Stimulated activated CD4-positive, alpha-beta T cell treated with anti-CD3 and anti-CD28 coated beads, Interleukin-4, amount 100 ng/mL, for 24 hours (primary cell): ENCODE measurements at regions not wholly inside any gene's neighbourhood (a gene's known extent, or its start where the extent isn't known, plus 50 kb on each side); places are given as distances from the start of the nearest gene placed in this dataset.
"Not testable (repeated sequence)": the region's sequence is repeated elsewhere in the genome, so short reads cannot be mapped to it uniquely, and the experiment has no call there.

ENCODE experiments used
- DNase-seq: peaks from one replicate; pipeline ENCODE4 v3.0.0-alpha.2; 2020

DNA sequence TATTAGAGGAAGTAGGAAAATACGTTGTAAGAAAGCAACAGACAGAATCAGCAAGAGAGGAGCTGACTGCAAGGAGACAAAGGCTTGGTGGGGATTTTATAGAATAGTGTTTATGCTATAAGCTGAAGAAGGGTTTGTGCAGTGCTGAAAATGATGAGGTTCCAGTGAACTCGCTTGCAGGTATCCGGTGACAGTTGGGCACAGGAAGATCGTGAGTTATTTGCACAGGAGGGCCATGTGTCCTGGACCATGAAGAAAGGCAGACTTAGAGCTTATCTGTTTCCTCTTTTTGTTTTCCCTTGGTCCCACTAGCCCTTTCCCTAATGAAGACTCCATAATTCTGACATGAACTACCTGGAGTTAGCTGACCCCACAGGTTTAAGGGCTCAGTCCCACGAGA lies 61.4 kb downstream of the NXNL2 start:
- no peak for DNase-seq

DNA sequence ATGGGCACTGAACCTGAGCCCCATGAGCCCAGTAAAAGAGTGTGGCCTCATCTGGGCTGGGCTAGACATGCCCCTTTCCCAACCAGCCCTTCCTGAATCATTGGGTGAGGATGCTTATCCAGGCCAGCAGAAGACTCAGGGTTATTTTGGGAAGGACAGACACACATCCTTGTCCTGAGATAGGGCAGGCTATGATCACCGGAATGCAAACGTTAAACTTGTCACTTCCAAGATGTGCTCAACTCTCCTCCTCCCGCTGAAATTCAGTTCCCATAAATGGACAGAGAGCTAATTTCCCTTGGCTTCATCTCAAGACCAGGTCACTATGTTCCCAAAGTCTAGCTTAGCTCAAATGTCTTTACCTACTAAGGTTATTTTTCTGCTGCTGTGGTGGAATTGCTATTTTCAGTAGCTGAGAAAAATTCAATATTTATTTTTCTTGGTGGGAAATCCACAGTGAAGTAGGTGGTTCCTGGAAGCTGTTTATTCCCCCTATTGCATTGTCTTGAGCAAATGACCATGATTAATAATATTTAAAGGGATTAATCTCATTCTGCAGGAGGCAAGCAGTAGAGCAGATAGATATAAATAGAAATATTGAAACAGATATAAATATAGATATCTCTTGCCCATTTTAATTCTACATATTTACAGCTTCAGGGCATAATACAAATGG lies 70.0 kb downstream of the NXNL2 start:
- no peak for DNase-seq

DNA sequence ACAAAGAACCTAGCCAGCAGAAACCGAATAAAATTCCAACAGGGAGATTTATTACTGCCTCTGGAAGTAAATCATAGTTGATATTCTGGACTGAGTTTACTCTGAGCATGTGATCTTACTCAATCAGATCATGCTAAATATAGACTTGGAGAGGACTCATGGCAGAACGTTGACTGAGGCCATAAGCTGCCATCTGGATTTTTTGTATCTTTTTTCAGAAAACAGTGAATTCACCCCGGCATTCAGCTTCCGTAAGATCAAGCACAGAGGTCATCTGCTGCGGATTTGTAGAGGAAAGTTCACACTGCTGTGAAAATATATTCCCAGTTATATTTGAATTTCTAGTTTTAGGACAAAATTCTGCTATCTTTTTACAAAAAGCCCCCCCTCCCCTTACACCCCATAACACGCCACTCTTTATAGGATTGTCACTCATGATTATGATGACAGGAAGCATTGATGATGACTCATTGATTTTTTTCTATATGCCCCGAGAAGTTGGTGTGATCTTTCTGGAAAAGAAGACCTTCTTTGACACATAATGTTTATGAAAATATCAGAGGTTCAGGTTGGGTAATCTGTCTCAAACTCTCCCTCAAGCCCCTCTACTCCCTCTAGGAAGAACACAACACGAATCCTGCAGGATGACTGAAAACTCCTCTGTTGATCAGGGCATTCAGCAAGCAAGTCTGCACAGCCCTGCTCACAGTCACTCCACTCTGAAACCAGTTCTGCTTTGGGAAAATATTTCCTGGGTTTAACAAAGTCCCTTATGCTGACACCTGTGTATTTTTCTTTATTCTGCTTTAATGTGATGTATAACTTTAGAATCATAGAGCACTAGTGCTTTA lies 70.8 kb downstream of the NXNL2 start:
- DNase-seq = no peak

DNA sequence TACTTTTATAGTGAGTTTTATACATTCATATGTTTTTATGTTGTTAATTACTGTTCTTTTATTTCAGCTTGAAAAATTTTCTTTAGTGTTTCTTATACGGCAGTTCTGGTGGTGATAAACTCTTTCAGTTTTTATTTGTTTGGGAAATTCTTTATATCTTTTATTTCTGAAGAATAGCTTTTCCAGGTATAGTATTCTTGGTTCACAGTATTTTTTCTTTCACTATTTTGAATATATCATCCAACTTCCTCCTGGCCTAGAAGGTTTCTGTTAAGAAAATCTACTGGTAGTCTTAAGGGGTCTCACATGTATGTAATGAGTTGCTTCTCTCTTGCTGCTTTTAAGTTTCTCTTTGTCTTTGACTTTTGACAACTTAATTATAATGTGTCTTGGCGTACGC lies 79.4 kb downstream of the NXNL2 start:
- DNase-seq = no peak

DNA sequence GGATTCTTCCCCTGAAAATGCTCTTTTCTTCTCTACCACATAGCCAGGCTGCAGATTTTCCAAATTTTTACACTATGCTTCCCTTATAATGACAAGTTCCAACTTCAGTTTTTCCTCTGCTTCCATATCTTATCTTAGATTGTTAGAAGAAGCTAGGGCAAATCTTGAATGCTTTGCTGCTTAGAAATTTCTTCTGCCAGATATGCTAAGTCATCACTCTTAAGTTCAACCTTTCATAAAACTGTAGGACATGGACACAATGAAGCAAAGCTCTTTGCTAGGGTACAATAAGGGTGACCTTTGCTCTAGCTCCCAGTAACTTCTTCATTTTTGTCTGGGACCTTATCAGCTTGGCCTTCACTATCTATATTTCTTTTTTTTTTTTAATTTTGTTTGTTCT lies 88.7 kb downstream of the NXNL2 start:
- no peak for DNase-seq

DNA sequence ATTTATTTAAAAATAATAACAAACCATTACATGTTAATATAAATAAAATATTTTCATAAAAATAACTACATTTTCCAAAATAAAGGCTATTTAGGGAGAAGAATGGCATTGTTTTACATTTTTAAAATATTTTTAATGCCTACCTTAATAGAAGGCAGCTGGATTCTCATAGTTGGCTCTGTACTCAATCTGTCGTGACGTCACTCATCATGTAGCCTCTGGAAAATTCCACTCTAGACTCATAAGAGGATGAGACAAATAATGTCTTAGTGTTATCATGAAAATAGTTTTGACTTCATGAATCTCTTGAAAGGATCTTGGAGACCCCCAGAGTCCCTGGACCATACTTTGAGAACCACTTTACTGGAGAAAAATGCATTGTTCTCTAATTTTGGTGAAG lies 93.1 kb downstream of the NXNL2 start:
- DNase-seq = no peak

DNA sequence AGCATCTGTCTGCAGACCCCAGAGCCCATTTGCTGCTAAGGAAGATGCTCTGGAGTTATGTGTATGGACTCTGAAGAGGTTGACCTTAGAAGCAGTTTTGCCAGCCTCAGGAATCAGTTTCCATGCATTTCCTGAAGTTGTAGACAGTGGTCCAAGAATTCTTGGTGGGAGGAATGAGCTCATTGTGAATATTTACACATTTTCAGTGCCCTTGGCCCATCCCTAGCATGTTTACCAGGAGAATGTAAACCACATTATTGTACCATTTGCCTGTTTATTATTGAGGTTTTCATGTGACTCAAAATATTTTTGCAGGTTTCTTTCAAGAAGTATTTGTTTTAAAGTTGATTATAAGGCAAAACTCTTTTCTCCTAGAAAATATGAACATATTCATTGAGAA lies 93.8 kb downstream of the NXNL2 start:
- no peak for DNase-seq

DNA sequence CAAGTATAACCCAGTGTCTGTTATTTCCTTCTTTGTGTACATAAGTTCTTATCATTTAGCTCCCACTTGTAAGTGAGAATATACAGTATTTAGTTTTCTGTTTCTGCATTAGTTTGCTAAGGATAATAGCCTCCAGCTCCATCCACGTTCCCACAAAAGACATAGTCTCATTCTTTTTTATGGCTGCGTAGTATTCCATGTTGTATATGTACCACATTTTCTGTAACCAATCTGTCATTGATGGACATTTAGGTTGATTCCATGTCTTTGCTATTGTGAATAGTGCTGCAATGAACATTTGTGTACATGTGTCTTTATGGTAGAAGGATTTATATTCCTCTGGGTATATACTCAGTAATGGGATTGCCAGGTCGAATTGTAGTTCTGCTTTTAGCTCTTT lies 95.6 kb downstream of the NXNL2 start:
- DNase-seq = not testable (repeated sequence)

DNA sequence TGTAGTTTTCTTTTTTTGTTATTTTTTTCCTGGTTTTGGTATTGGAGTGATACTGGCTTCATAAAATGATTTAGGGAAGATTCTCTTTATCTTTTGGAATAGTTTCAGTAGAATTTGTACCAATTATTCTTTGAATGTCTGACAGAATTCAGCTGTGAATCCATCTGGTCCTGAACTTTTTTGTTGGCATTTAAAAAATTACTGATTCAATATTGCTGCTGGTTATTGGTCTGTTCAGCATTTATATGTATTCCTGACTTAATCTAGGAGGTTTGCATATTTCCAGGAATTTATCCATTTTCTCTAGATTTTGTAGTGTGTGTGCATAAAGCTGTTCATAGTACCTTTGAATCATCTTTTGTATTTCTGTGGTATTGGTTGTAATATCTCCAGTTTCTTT lies 100.2 kb downstream of the NXNL2 start:
- DNase-seq = no peak

DNA sequence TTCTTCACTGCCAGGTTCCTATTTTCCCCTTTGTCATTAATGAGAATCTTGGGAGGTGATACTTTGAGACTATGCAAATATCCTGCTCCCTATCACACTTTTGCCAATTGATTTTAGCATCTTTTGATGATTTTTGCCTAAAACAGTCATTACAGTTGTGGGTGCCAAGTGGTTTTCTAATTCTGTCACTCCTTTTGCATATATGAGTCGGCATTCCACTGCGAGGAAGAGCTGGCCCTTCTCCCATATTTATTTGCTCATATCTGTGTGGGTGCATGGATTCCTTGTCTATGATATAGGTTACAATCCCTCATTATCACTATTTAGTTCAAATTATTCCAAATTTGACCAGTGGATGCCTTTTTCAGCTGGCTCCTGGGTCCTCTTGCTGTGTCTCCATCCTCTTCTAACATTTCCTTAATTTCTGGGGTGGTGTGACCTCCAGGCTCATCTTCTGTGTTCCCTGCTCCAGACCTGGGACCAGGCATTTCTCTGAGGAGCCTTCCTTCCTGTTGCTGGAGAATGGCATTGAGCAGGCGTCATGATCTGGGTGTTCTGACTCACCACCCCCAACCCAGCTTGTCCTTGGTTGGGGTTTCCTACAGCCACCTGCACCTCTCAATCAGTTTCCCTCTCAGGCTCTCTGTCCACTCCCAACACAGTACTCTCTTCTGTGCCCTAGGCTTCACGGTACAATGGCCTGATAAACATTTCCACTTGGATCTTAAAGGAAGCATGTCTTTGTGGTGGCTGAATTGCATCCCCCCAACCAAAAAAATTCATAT lies 106.7 kb downstream of the NXNL2 start:
- no peak for DNase-seq

DNA sequence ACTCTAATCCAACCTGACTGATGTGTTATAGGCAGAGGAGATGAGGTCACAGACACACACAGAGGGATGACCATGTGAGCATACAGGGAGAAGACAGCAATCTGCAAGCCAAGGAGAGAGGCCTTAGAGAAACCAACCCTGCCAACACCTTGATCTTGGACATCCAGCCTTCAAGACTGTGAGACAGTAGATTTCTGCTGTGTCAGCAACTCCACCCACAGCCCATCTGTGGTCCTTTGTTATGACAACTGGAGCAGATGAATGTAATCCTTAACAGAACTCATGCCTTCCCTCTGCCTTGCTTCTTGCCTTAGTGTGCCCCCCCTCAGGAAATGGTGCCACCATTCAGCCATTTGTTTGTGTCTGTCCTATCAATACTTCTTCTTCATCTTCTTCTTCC lies 107.4 kb downstream of the NXNL2 start:
- DNase-seq = no peak

DNA sequence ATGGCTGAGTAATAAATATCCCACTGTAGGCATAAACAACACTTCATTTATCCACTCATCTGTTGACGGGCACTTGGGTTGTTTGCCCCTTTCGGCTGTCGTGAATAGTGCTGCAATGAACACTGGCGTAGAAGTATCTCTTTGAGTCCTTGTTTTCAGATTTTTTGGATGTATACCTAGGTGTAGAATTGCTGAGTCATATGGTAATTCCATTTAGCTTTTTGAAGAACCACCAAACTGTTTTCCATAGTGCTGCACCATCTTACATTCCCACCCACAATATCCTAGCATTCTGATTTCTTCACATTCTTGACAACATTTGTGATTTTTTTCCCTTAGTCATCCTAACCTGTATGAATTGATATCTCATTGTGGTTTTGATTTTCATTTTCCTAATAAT lies 109.0 kb downstream of the NXNL2 start:
- DNase-seq = no peak

DNA sequence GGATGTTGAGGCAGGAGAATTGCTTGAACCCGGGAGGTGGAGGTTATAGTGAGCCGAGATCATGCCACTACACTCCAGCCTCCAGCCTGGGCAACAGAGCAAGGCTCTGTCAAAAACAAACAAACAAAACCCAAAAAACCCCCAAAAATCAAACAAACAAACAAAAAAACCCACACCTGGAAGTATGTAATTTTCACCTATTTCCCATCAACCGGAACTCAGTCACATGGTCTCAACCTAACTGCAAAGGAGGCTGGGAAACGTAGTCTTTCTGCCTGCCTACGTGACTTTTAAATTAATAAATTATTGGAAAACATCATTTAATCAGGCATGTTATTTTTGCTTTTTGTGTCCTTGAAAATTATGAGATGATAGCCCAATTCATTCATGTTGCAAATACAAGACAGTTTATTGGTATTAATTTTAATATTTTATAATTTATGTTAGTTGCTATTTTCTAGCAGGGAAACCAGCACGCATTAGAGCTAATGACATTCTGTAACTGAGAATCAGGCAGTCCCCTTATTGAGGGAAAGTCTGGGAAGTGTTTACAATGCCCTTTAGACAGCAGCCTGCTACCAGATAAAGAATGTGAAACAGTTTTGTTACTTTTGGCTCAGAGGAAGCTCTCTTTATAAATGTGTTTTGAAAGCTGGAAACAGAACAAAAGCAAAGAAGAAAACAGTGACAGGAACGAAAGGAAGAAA lies 110.3 kb downstream of the NXNL2 start:
- DNase-seq = no peak

DNA sequence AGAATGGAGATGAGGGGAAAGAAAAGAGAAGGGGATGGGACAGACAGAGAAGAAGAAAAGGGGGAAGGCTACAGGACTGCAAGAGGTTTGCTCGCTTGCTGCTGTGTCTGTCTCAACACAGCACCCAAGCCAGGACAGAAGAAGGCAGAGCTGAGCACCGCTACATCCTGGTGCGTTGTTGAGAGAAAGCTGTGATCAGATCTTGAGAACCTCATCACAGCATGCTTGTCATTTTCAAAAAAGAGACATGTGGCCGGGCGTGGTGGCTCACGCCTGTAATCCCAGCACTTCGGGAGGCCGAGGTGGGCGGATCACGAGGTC lies 110.9 kb downstream of the NXNL2 start:
- no peak for DNase-seq

DNA sequence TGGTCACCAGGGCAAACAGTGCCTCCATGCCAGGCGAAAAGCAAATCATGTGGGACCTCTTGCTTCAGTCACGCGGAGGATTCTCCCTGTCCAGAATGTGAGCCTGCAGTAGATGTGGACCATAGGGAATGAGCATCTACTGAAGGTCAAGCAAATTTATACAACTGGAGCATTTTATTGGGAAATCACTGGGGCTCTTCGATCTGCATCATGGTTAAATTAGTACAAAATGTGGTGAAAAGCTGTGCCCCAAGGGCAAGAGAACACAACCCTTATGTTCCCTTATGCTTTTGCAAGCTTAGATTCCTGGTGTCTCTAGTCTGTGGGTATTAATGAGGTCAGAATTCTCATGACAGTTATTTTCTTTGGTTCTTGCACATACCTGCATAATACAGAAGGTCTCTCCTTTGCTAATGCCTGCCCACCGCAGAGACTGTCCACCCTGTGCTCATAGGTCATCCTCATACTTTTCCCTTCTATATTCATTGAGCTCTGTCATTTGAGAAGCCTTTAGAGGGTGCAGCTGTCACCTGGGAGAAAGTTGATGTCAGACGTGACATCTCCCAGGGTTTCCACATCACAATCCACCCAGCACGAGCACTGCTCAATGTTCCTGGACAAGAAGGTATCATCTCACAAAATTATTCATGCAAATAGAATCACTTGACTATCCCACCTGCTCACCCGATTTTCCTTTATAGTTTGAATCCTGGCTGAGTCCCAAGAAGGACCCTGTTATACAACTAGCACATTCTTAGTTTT lies 111.7 kb downstream of the NXNL2 start:
- no peak for DNase-seq

DNA sequence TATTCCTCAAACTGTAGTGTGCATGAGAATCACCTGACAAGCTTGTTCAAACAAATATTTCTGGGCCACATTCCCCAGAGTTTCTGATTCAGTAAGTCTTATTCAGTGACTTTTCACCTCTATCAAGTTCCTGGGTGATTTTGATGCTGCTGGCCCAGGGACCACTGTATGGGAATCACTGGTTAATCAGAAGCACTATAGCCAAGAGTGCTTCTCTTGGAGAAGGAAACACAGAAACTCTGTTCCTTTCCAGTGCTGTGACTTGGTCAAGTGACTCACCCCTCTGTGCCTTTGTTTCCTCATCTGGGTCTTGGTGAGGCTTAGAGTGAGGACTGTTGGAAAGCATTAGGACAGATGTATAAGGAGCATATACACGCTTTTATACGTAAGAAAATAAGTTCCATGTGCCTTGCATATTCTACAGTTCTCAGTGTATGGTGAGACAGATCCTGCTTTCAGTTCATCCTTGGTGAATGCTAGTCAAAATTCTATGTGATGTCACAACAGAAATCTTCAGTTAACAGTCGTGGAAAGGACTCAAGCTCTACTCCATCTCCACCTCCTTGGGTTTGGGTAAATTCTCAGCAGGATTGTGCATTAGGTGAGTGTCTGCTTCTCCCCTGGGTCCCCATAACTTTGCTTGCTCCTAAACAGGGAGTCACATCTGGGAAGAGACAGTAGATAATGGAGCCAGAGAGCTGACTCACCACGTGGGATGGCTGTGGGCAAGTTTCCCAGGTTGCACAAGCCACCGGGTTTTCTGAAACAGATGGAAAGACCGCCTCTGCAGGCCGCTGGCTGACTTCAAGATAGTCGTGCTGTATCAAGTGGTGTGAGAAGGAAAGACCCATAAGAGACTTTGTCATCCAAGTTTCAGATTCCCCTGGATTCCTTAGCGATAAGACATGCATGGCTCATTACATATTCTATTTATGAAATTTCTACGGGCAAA lies 117.0 kb downstream of the NXNL2 start:
- DNase-seq = no peak

DNA sequence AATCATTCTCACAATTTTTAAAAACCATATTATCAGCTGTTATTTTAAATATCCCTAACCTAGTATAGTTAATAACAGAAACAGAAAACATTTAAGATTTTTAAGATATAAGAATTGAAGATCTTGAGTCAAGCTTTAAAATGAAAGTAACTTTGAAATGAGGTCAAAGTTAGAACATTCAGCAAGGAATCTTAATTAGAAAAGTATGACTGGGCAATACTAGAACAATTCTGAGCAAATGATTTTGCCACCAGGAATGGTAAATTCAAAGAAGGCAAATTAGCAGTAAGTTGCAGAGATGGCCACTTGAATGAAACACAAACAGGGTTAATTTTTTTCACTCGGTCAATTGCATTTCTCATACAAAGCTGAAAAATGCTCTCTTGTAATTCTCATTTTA lies 117.9 kb downstream of the NXNL2 start:
- no peak for DNase-seq

DNA sequence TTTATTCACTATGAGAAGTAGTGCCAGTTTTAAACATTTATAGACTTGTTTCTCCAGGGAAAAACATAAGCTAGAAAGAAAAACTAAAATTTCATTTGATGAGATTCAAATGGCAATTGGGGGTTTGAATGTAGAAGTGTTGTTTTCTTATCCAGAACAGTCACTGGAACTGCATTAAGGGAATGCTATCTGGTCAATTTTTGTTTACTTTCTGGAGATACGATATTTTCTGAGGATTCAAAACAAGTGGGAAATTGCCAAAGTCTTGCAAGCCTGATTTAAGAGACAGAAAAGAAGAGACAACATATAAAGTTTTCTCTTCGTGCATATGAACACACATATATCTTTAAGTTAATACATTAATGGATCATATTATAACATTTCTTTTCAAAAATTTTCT lies 118.4 kb downstream of the NXNL2 start:
- DNase-seq = no peak

DNA sequence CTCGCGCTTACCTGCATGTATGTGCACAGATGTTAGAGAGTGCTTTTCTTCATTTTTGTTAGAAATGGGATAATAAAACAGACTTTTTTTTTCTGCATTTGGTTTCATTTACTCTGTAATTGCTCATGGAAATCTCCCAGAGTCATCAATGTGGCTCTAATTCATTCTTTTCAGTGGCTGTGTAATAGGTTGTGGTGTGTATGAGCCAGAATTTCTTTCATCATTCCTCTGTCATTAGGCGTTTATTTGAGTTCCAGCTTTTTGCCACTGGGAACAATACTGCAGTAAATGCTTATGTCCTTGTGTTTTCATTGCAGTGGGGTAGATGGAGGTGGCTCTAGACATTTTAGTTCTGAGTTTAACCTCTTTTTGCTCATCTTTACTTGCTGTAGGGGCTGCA lies 118.9 kb downstream of the NXNL2 start:
- DNase-seq = no peak

DNA sequence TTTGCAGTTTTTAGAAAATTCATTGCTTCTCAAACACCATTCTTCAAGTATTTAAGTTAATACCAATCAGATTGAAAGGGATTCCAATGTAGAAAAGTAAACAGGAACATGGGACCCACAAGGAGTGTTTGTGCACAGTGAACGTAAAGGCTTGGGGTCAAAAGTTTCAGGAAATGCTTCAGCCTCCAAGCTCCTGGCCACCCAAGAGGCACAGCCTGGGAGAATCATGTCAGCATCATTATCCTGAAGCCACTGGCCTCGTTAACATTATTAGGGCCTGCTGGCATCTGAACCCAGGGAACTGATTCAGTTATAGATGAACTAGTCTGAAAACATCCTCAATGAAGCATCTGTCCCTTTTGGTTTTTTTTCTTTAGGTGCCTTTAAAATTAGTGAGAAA lies 122.9 kb downstream of the NXNL2 start:
- DNase-seq = no peak

DNA sequence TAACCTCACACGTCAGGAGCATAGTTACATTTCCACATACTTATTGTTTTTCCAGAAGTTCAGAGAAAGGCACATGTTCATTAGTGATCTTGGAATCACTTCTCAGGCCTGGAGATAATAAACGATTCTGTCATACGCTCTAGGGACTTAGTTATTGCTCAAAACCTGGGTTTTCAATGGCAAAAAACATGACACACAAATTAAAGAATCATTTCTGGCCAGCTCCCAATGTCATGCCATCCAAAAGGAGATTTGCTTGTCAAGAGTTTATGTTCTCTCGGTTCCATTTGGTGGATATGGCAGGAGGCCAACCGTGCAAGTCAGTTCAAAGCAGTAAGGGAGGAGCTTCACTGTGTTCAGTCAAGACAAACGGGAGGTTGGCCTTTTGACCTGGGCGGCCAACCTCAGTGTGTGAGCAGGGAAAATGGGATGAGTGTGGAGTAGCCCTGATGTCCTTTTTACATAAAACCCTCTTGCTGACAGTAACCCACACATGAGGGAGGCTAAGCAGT lies 123.4 kb downstream of the NXNL2 start:
- no peak for DNase-seq
